Type B pancreatic cell (in vitro differentiated cells): ENCODE measurements at regions not wholly inside any gene's neighbourhood (a gene's known extent, or its start where the extent isn't known, plus 50 kb on each side); places are given as distances from the start of the nearest gene placed in this dataset.
"Not testable (repeated sequence)": the region's sequence is repeated elsewhere in the genome, so short reads cannot be mapped to it uniquely, and the experiment has no call there.

Source experiments
- DNase-seq: peaks from one replicate; pipeline ENCODE4 v3.0.0; 2021; ENCODE audit warnings: mixed read lengths; ENCODE audit not compliant: unreplicated experiment; ENCODE audit errors: extremely low spot score
- H3K27ac Mint-ChIP-seq: 2 replicates; pipeline ENCODE4 v1.8.0; 2021; ENCODE audit warnings: mild to moderate bottlenecking, mixed read lengths
- H3K27me3 Mint-ChIP-seq: 2 replicates; pipeline ENCODE4 v1.8.0; 2021; ENCODE audit warnings: mixed read lengths
- H3K36me3 Mint-ChIP-seq: 2 replicates; pipeline ENCODE4 v1.8.0; 2021; ENCODE audit warnings: mixed read lengths
- H3K4me1 Mint-ChIP-seq: one replicate; pipeline ENCODE4 v1.8.0; 2021; ENCODE audit warnings: mixed read lengths; ENCODE audit not compliant: unreplicated experiment
- H3K4me3 Mint-ChIP-seq: 2 replicates; pipeline ENCODE4 v1.8.0; 2021; ENCODE audit warnings: mild to moderate bottlenecking, mixed read lengths
- H3K9me3 Mint-ChIP-seq: 2 replicates; pipeline ENCODE4 v1.8.0; 2021; ENCODE audit warnings: mixed read lengths
- CTCF ChIP-seq: fragments of 200-600 bp; sonication (generic); conservative IDR thresholded peaks from 2 replicates; pipeline ENCODE4 v1.5.0; 2021; ENCODE audit warnings: antibody characterized with exemption, mild to moderate bottlenecking

GRCh38 chr7:106535234-106535932 is 125.6 kb downstream of the CCDC71L start:
- Mint-ChIP-seq H3K4me3 (no peak overlapping the region), H3K9me3 (peaks cover 6% of the 10 kb centered on the region), H3K27ac (peak overlapping the region; percentile 54), H3K36me3 (no peaks in the 10 kb centered on the region), H3K4me1 (no peaks in the 10 kb centered on the region), H3K27me3 (peaks cover 4% of the 10 kb centered on the region)
- no peak for DNase-seq
- no peak for TF ChIP-seq CTCF

- no peak for DNase-seq
These were observed 126.6 kb downstream of the CCDC71L start for GRCh38 chr7:106534271-106534846.

GRCh38 chr7:106530183-106530582 is 130.8 kb downstream of the CCDC71L start:
- not testable (repeated sequence) for H3K36me3 Mint-ChIP-seq, DNase-seq, H3K4me3 Mint-ChIP-seq, H3K9me3 Mint-ChIP-seq, H3K27ac Mint-ChIP-seq, H3K4me1 Mint-ChIP-seq, H3K27me3 Mint-ChIP-seq

More at GRCh38 chr7:106534271-106534846, 126.6 kb downstream of the CCDC71L start:
- Mint-ChIP-seq H3K27me3 (peaks cover 4% of the 10 kb centered on the region), H3K9me3 (peaks cover 6% of the 10 kb centered on the region), H3K27ac (no peak overlapping the region), H3K4me3 (no peak overlapping the region), H3K36me3 (no peaks in the 10 kb centered on the region), H3K4me1 (no peaks in the 10 kb centered on the region)
- no peak for TF ChIP-seq CTCF

- DNase-seq, H3K4me1 Mint-ChIP-seq, H3K36me3 Mint-ChIP-seq, H3K9me3 Mint-ChIP-seq, H3K4me3 Mint-ChIP-seq, H3K27me3 Mint-ChIP-seq, H3K27ac Mint-ChIP-seq: not testable (repeated sequence)
These were observed 134.3 kb downstream of the CCDC71L start for GRCh38 chr7:106526617-106527016.

GRCh38 chr7:106524690-106525059 is 136.3 kb downstream of the CCDC71L start:
- H3K27me3 Mint-ChIP-seq, result no peaks in the 10 kb centered on the region
- H3K4me3 Mint-ChIP-seq, result no peak overlapping the region
- no peak overlapping the region for H3K27ac Mint-ChIP-seq
- no peaks in the 10 kb centered on the region for H3K36me3 Mint-ChIP-seq
- no peak for DNase-seq
- no peaks in the 10 kb centered on the region for H3K9me3 Mint-ChIP-seq
- H3K4me1 Mint-ChIP-seq, result no peaks in the 10 kb centered on the region
- TF ChIP-seq CTCF, result no peak

- H3K9me3 Mint-ChIP-seq, result no peaks in the 10 kb centered on the region
- no peak for DNase-seq
- H3K27me3 Mint-ChIP-seq, result peaks cover 10% of the 10 kb centered on the region
- no peaks in the 10 kb centered on the region for H3K36me3 Mint-ChIP-seq
- no peak for TF ChIP-seq CTCF
- H3K4me1 Mint-ChIP-seq, result no peaks in the 10 kb centered on the region
- H3K4me3 Mint-ChIP-seq, result no peak overlapping the region
- no peak overlapping the region for H3K27ac Mint-ChIP-seq
These were observed 137.5 kb downstream of the CCDC71L start for GRCh38 chr7:106523482-106523881.
